Neuron (in vitro differentiated cells): ENCODE measurements at regions not wholly inside any gene's neighbourhood (a gene's known extent, or its start where the extent isn't known, plus 50 kb on each side); places are given as distances from the start of the nearest gene placed in this dataset.

ENCODE experiments used
- H2AFZ ChIP-seq: one replicate; pipeline ENCODE4 v1.6.1; 2013; ENCODE audit warnings: low read depth, mild to moderate bottlenecking, inconsistent platforms, low read length, moderate library complexity
- H3K27me3 ChIP-seq: one replicate; pipeline ENCODE4 v1.6.1; 2013; ENCODE audit warnings: low read length; ENCODE audit not compliant: insufficient read depth
- H3K36me3 ChIP-seq: one replicate; pipeline ENCODE4 v1.6.1; 2013; ENCODE audit warnings: low read length; ENCODE audit not compliant: insufficient read depth
- H3K4me1 ChIP-seq: one replicate; pipeline ENCODE4 v1.6.1; 2013; ENCODE audit warnings: low read length; ENCODE audit not compliant: insufficient read depth
- H3K4me3 ChIP-seq: 2 replicates; pipeline ENCODE4 v1.5.1; 2013; ENCODE audit warnings: mild to moderate bottlenecking, low read length, moderate library complexity
- H3K9me3 ChIP-seq: one replicate; pipeline ENCODE4 v1.6.1; 2013; ENCODE audit warnings: low read length

GRCh38 chr2:173814306-173814705 is 150.9 kb downstream of the SP3 start:
- H3K36me3 ChIP-seq, result no peaks in the 10 kb centered on the region
- no peaks in the 10 kb centered on the region for H3K27me3 ChIP-seq
- no peaks in the 10 kb centered on the region for H3K9me3 ChIP-seq
- no peak overlapping the region for H3K4me3 ChIP-seq
- no peaks in the 10 kb centered on the region for H3K4me1 ChIP-seq
- H2AFZ ChIP-seq, result no peak overlapping the region

GRCh38 chr2:173815772-173816171 is 149.4 kb downstream of the SP3 start:
- H3K27me3 ChIP-seq, result no peaks in the 10 kb centered on the region
- no peaks in the 10 kb centered on the region for H3K36me3 ChIP-seq
- H2AFZ ChIP-seq, result no peak overlapping the region
- H3K9me3 ChIP-seq, result no peaks in the 10 kb centered on the region
- H3K4me1 ChIP-seq, result peaks cover 8% of the 10 kb centered on the region
- H3K4me3 ChIP-seq, result no peak overlapping the region

DNA sequence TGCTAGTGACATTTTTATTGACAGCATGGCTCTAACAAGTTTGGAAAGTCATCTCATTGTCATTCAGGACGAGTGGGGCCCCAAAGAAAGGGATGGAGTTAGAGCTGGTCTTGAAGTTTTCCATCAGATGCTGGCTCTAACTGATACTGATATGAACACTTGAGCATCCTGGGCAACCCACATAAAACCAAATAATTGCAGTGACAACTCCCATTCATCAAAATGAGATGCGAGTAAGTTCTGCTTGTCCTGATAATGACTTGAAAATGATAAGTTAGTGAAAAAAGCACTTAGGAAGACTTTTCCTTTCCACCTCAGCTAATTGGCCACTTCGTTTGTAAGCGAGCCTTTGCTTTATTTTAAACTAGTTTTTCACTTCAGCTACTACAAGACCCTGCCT is 147.6 kb downstream of the SP3 start:
- Histone ChIP-seq H2AFZ (no peak overlapping the region), H3K9me3 (peaks cover 4% of the 10 kb centered on the region), H3K27me3 (no peaks in the 10 kb centered on the region), H3K36me3 (no peaks in the 10 kb centered on the region), H3K4me3 (no peak overlapping the region), H3K4me1 (peaks cover 8% of the 10 kb centered on the region)

- no peaks in the 10 kb centered on the region for H3K27me3 ChIP-seq
- no peaks in the 10 kb centered on the region for H3K36me3 ChIP-seq
- no peak overlapping the region for H3K4me3 ChIP-seq
- no peak overlapping the region for H2AFZ ChIP-seq
- H3K4me1 ChIP-seq, result peaks cover 8% of the 10 kb centered on the region
- H3K9me3 ChIP-seq, result peaks cover 6% of the 10 kb centered on the region
These were observed 146.9 kb downstream of the SP3 start for GRCh38 chr2:173818285-173818684.

- Histone ChIP-seq H3K36me3 (no peaks in the 10 kb centered on the region), H3K4me3 (no peak overlapping the region), H3K9me3 (peaks cover 6% of the 10 kb centered on the region), H3K4me1 (peaks cover 8% of the 10 kb centered on the region), H2AFZ (peak overlapping the region; percentile 20), H3K27me3 (no peaks in the 10 kb centered on the region)
These were observed 145.3 kb downstream of the SP3 start for GRCh38 chr2:173819852-173820251.

DNA sequence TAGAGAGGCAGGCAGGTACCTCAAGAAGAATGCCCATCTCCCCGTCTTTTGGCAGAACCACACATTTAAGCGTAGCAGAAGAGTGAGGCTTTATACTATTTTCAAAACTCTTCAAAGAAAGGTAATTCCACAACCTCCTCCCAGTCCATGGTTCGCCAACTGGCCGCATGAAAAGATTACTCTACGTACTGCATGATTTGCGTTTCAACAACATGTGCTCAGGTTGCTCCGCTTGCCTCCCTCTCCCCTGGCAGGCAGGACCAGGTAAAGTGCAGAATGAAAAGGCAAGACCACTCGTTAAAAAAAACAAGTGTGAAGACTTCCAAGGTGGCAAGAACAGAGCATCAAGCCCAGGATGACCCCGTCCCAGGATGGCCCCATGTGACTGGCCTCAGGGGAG is 143.7 kb downstream of the SP3 start:
- Histone ChIP-seq H2AFZ (no peak overlapping the region), H3K4me3 (no peak overlapping the region), H3K4me1 (peaks cover 8% of the 10 kb centered on the region), H3K9me3 (peaks cover 6% of the 10 kb centered on the region), H3K36me3 (no peaks in the 10 kb centered on the region), H3K27me3 (no peaks in the 10 kb centered on the region)

DNA sequence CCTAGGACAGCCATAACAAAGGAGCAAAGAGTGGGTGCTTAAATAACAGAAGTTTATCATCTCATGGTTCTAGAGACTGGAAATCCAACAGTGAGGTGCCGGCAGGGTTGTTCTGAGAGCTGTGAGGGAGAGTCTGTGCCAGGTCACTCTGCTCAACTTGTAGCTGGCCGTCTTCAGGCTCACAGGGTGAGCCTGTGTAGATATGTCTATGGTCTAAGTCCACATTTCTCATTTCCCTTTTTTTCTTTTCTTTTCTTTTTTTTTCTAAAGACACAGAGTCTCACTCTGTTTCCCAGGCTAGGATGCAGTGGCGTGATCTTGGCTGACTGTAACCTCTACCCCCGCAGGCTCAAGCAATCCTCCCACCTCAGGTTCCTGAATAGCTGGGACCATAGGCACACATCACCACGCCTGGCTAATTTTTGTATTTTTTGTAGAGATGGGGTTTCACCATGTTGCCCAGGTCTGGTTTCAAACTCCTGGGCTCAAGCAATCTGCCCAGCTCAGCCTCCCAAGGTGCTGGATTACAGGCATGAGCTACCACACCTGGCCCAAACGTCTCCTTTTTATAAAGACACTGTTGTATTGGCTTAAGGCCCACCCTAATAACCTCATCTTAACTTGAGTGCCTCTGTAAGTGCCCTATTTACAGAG is 142.2 kb downstream of the SP3 start:
- H3K27me3 ChIP-seq, result no peaks in the 10 kb centered on the region
- no peak overlapping the region for H2AFZ ChIP-seq
- H3K4me1 ChIP-seq, result peaks cover 8% of the 10 kb centered on the region
- peaks cover 6% of the 10 kb centered on the region for H3K9me3 ChIP-seq
- no peak overlapping the region for H3K4me3 ChIP-seq
- no peaks in the 10 kb centered on the region for H3K36me3 ChIP-seq

DNA sequence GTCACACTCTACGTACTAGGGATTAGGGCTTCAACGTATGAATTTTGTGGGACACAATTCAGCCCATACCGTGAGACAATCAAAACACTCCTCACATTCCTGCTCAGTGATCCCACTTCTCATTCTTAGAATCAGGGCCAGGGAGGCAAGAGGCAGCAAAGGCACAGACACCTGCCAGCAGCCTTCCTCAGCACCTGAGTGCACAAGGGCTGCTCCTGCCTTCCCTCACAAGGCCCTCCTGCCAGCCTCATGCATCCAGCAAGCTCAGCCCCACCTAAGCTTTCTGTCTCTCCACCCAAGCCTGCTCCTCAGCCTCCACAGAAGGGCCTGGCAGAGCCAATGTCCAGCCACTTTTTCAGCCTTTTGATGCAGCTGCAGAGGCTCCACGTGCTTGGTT is 141.6 kb downstream of the SP3 start:
- no peak overlapping the region for H3K4me3 ChIP-seq
- no peak overlapping the region for H2AFZ ChIP-seq
- no peaks in the 10 kb centered on the region for H3K27me3 ChIP-seq
- peaks cover 8% of the 10 kb centered on the region for H3K4me1 ChIP-seq
- H3K36me3 ChIP-seq, result no peaks in the 10 kb centered on the region
- peaks cover 6% of the 10 kb centered on the region for H3K9me3 ChIP-seq

DNA sequence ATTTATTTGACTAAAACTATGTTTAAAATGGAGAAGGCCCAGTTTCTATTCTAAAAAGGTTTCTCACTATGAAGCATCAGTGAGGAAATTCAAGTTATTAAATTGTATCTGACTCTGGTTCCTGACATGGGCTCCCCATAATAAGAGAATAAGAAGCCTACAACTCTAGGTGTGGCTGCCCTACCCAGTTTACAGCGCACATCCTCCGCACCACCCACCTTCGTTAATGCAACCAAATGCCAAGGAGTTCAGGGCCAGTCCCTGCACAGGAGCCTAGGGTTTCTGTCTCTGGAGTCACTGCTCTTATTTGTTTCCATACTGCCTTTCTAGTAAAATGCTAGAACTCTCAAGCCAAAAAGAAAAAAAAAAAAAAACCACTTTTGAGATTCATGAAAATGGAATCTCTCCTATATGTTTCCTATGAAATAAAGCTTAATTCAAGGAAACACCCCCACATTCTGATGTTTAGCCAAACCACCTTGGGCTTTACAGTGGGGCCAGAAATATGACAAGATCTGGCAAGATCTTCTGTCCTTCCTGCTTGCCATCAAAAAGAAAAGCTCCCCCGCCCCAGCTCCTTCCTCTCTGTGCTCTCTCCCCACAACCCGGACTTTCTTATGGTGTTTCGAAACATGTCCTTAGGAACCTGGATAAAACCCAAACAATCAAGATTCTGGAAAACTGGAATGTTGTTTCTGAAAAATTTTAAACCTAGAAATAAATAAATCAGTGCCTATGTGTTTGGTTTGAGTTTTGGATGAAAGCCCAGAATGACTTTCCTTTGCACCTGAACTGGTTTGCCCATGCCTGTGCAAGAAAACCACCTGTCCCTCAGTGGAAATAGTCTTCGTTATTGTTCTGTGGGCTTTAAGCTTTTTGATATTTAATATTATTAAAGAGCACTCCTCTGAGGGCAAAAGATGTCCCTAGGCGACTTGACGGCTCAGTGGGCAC is 136.7 kb downstream of the SP3 start:
- Histone ChIP-seq H3K9me3 (no peaks in the 10 kb centered on the region), H3K27me3 (no peaks in the 10 kb centered on the region), H3K4me3 (no peak overlapping the region), H2AFZ (no peak overlapping the region), H3K36me3 (no peaks in the 10 kb centered on the region), H3K4me1 (peaks cover 21% of the 10 kb centered on the region)

DNA sequence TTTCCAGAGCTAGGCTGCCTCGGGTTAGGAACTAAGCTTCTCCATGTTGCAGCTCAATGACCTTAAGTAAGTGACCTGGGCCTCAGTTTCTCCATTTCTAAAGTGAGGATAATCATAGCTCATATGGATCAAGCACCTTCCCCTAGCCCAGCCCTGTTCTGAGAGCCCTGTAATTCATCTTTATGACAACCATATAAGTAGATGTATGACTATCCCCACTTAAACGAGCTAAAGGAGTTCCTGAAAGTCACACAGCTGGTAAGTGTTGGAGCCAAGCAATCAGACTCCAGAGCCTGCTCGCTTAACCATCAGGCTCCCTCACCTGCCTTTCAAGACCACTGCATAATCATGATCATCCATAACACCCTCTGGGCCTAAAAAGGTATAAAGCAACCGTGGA is 135.4 kb downstream of the SP3 start:
- Histone ChIP-seq H3K36me3 (no peaks in the 10 kb centered on the region), H3K9me3 (no peaks in the 10 kb centered on the region), H2AFZ (no peak overlapping the region), H3K4me3 (no peak overlapping the region), H3K27me3 (no peaks in the 10 kb centered on the region), H3K4me1 (peaks cover 31% of the 10 kb centered on the region)

- no peaks in the 10 kb centered on the region for H3K27me3 ChIP-seq
- no peaks in the 10 kb centered on the region for H3K36me3 ChIP-seq
- H3K4me1 ChIP-seq, result peaks cover 31% of the 10 kb centered on the region
- no peak overlapping the region for H2AFZ ChIP-seq
- no peak overlapping the region for H3K4me3 ChIP-seq
- H3K9me3 ChIP-seq, result no peaks in the 10 kb centered on the region
These were observed 135.0 kb downstream of the SP3 start for GRCh38 chr2:173830170-173830569.

- Histone ChIP-seq H2AFZ (peak overlapping the region; percentile 14), H3K4me3 (no peak overlapping the region), H3K36me3 (no peaks in the 10 kb centered on the region), H3K27me3 (no peaks in the 10 kb centered on the region), H3K9me3 (no peaks in the 10 kb centered on the region), H3K4me1 (peaks cover 31% of the 10 kb centered on the region)
These were observed 133.6 kb downstream of the SP3 start for GRCh38 chr2:173831312-173832229.

GRCh38 chr2:173834141-173834540 is 131.0 kb downstream of the SP3 start:
- Histone ChIP-seq H3K4me1 (peaks cover 31% of the 10 kb centered on the region), H3K27me3 (no peaks in the 10 kb centered on the region), H3K9me3 (no peaks in the 10 kb centered on the region), H3K4me3 (no peak overlapping the region), H2AFZ (no peak overlapping the region), H3K36me3 (no peaks in the 10 kb centered on the region)
